Osteoblast (primary cell): ENCODE measurements at regions not wholly inside any gene's neighbourhood (a gene's known extent, or its start where the extent isn't known, plus 50 kb on each side); places are given as distances from the start of the nearest gene placed in this dataset.

Experiments
- DNase-seq: peaks from one replicate; pipeline ENCODE4 v3.0.0; 2011; ENCODE audit warnings: low spot score, mixed read lengths; ENCODE audit not compliant: insufficient read length; ENCODE audit errors: missing footprints
- H2AFZ ChIP-seq: 2 replicates; pipeline ENCODE4 v1.6.0; 2011; ENCODE audit warnings: mild to moderate bottlenecking, low read length
- H3K27ac ChIP-seq: 2 replicates; pipeline ENCODE4 v1.5.1; 2011; ENCODE audit warnings: mild to moderate bottlenecking, low read depth, low read length, moderate library complexity
- H3K27me3 ChIP-seq: 2 replicates; pipeline ENCODE4 v1.6.0; 2012; ENCODE audit warnings: mild to moderate bottlenecking, control low read depth, inconsistent platforms, low read length, moderate library complexity; ENCODE audit not compliant: insufficient read depth
- H3K36me3 ChIP-seq: 2 replicates; pipeline ENCODE4 v1.5.1; 2011; ENCODE audit warnings: mild to moderate bottlenecking, low read length, control low read depth, moderate library complexity; ENCODE audit not compliant: insufficient read depth
- H3K4me1 ChIP-seq: 2 replicates; pipeline ENCODE4 v1.5.1; 2011; ENCODE audit warnings: mild to moderate bottlenecking, low read length, control low read depth, moderate library complexity; ENCODE audit not compliant: insufficient read depth
- H3K4me2 ChIP-seq: 2 replicates; pipeline ENCODE4 v1.6.0; 2011; ENCODE audit warnings: mild to moderate bottlenecking, low read length; ENCODE audit not compliant: insufficient read depth
- H3K4me3 ChIP-seq: fragments of 200-600 bp; sonication (generic); 3 replicates; pipeline ENCODE4 v1.5.1; 2012; ENCODE audit warnings: mild to moderate bottlenecking, low read length, inconsistent platforms; ENCODE audit not compliant: insufficient read depth
- H3K79me2 ChIP-seq: 2 replicates; pipeline ENCODE4 v1.6.0; 2012; ENCODE audit warnings: mild to moderate bottlenecking, low read length, control low read depth, inconsistent platforms; ENCODE audit not compliant: insufficient read depth
- H3K9me3 ChIP-seq: 2 replicates; pipeline ENCODE4 v1.5.1; 2011; ENCODE audit warnings: low read depth, low read length, control low read depth
- H4K20me1 ChIP-seq: 2 replicates; pipeline ENCODE4 v1.6.0; 2012; ENCODE audit warnings: mild to moderate bottlenecking, low read length, control low read depth; ENCODE audit not compliant: insufficient read depth
- TF ChIP-seq, protein P1 (sequence below): IDR thresholded peaks from 2 replicates; pipeline ENCODE4 v1.5.1; 2011; ENCODE audit warnings: mild to moderate bottlenecking, low read depth, low read length, moderate library complexity; ENCODE audit errors: extremely low read depth

DNA sequence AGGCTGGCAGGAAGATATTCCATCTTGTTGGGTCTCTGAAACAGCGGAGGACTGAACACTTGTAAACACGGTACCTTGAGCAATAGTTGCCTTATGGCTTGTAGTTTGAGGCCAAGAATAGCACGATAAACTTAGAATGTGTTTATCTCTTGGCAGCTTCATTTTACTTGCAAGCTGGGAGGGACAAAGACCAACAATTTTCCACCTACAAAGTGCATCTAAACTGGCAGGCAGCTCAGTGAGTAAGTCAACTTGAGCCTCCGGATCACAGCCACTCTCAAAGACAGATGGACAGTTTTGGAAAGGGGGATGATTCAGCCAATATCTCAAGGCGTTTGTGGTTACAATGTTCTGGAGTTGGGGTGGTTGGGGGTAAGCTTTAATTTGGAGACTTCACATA, 652.6 kb downstream of the CETN3 start:
- no peak for DNase-seq
- TF ChIP-seq, protein P1, sequence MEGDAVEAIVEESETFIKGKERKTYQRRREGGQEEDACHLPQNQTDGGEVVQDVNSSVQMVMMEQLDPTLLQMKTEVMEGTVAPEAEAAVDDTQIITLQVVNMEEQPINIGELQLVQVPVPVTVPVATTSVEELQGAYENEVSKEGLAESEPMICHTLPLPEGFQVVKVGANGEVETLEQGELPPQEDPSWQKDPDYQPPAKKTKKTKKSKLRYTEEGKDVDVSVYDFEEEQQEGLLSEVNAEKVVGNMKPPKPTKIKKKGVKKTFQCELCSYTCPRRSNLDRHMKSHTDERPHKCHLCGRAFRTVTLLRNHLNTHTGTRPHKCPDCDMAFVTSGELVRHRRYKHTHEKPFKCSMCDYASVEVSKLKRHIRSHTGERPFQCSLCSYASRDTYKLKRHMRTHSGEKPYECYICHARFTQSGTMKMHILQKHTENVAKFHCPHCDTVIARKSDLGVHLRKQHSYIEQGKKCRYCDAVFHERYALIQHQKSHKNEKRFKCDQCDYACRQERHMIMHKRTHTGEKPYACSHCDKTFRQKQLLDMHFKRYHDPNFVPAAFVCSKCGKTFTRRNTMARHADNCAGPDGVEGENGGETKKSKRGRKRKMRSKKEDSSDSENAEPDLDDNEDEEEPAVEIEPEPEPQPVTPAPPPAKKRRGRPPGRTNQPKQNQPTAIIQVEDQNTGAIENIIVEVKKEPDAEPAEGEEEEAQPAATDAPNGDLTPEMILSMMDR: no peak
- Histone ChIP-seq H3K4me3 (no peak overlapping the region), H3K27ac (no peak overlapping the region), H3K27me3 (no peaks in the 10 kb centered on the region), H2AFZ (peak overlapping the region; percentile 24), H4K20me1 (no peaks in the 10 kb centered on the region), H3K4me1 (no peaks in the 10 kb centered on the region), H3K4me2 (peak overlapping the region; percentile 4), H3K36me3 (no peaks in the 10 kb centered on the region), H3K9me3 (no peaks in the 10 kb centered on the region), H3K79me2 (no peaks in the 10 kb centered on the region)

DNA sequence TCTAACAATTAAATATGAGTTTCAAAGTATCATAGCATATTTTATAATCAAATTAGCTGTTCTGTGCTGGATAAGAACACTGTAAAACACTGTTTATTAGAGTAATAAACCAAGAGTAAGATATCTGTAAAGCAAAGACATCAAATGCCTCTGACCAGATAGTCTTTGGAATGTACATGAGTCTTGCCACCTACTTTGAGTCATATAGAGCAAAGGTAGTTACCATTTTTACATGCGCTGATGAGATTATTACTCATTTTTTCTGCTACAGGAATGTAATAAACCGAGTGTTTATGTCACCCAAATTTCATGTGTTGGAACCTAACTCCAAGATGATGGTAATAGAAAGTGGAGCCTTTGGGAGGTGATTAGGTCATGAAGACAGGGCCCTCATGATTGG, 654.5 kb downstream of the CETN3 start:
- Histone ChIP-seq H3K79me2 (no peaks in the 10 kb centered on the region), H3K27me3 (no peaks in the 10 kb centered on the region), H3K4me1 (no peaks in the 10 kb centered on the region), H4K20me1 (no peaks in the 10 kb centered on the region), H3K4me2 (no peak overlapping the region), H3K27ac (no peak overlapping the region), H3K36me3 (no peaks in the 10 kb centered on the region), H2AFZ (no peak overlapping the region), H3K9me3 (no peaks in the 10 kb centered on the region), H3K4me3 (no peak overlapping the region)
- TF ChIP-seq, protein P1: no peak
- DNase-seq: no peak

DNA sequence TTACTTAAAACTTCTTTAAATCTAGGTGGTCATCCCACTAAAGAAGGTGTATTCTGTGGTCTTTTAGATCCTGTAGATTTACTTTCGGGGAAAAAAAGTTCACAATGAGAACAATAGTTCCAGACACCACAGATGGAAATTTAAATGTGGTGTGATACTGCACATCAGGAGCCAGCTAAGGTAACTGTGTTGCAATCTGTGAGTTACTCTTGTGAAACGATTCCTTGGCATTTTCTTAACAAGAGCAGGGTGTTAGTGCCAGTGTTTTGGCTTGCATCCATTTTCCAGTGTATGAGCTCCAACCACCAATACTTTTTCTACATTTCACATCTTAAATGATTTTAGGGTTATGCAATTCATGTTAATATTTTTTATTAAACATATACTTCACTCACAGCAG, 674.5 kb downstream of the CETN3 start:
- Histone ChIP-seq H3K27me3 (no peaks in the 10 kb centered on the region), H3K79me2 (no peaks in the 10 kb centered on the region), H3K4me3 (no peak overlapping the region), H3K9me3 (no peaks in the 10 kb centered on the region), H3K27ac (no peak overlapping the region), H3K4me1 (no peaks in the 10 kb centered on the region), H3K4me2 (no peak overlapping the region), H4K20me1 (no peaks in the 10 kb centered on the region), H2AFZ (no peak overlapping the region), H3K36me3 (no peaks in the 10 kb centered on the region)
- TF ChIP-seq, protein P1: no peak
- no peak for DNase-seq

DNA sequence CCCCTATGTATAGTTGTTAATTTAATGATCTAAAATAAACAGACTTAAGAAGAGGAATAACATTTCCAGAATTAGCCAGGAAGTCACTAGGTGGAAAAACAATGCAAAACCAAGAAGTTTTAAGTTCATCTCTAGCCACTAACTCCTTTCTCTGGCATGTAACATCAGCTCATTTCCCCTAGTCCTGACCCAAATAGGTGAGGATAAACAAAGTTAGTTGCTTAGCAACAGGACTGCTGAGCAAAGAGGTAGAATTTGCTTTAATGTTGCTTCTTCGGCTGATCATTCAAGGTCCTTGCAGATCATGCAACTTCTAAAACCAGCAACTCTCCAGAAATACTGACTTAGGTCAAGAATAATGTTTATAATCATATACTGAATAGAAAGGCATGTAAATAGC, 675.8 kb downstream of the CETN3 start:
- Histone ChIP-seq H3K79me2 (no peaks in the 10 kb centered on the region), H3K36me3 (no peaks in the 10 kb centered on the region), H3K27me3 (no peaks in the 10 kb centered on the region), H4K20me1 (no peaks in the 10 kb centered on the region), H3K4me3 (no peak overlapping the region), H3K9me3 (no peaks in the 10 kb centered on the region), H3K4me1 (peaks cover 12% of the 10 kb centered on the region), H2AFZ (no peak overlapping the region), H3K27ac (no peak overlapping the region), H3K4me2 (no peak overlapping the region)
- TF ChIP-seq, protein P1: no peak
- DNase-seq: no peak
